Stomach (tissue), 4 donors: ENCODE measurements at regions not wholly inside any gene's neighbourhood (a gene's known extent, or its start where the extent isn't known, plus 50 kb on each side); places are given as distances from the start of the nearest gene placed in this dataset.

Experiments
- EP300 ChIP-seq: sonication (generic); formaldehyde crosslinking; IDR thresholded peaks from one replicate; pipeline ENCODE4 v1.6.1; 2017; ENCODE audit warnings: antibody characterized with exemption
- POLR2A ChIP-seq, 4 donors: fragments of 450-650 bp; IDR thresholded peaks; one replicate each; pipeline ENCODE4 v1.6.1; 2016; ENCODE audit warnings: antibody characterized with exemption in 4 of 4, control low read depth in 2 of 4, mild to moderate bottlenecking in 1 of 4, moderate library complexity in 1 of 4
- POLR2AphosphoS5 ChIP-seq, 3 donors: sonication (generic); formaldehyde crosslinking; IDR thresholded peaks; one replicate each; pipeline ENCODE4 v1.6.1; 2016; ENCODE audit warnings: antibody characterized with exemption in 3 of 3
- TF ChIP-seq, protein P1 (sequence below), 7 experiments: fragments of 450-650 bp in 4 of 7; fragments of 200-600 bp in 3 of 7; sonication (generic) in 3 of 7; IDR thresholded peaks; one replicate each; pipeline ENCODE4 v1.5.1; 2016 to 2019; ENCODE audit warnings: antibody characterized with exemption in 7 of 7, control low read depth in 2 of 7, mild to moderate bottlenecking in 1 of 7

- TF ChIP-seq, protein P1, sequence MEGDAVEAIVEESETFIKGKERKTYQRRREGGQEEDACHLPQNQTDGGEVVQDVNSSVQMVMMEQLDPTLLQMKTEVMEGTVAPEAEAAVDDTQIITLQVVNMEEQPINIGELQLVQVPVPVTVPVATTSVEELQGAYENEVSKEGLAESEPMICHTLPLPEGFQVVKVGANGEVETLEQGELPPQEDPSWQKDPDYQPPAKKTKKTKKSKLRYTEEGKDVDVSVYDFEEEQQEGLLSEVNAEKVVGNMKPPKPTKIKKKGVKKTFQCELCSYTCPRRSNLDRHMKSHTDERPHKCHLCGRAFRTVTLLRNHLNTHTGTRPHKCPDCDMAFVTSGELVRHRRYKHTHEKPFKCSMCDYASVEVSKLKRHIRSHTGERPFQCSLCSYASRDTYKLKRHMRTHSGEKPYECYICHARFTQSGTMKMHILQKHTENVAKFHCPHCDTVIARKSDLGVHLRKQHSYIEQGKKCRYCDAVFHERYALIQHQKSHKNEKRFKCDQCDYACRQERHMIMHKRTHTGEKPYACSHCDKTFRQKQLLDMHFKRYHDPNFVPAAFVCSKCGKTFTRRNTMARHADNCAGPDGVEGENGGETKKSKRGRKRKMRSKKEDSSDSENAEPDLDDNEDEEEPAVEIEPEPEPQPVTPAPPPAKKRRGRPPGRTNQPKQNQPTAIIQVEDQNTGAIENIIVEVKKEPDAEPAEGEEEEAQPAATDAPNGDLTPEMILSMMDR (IDR thresholded peaks at IDR 0.05): no peak
- no peak for TF ChIP-seq EP300
- TF ChIP-seq POLR2A (IDR thresholded peaks at IDR 0.05): no peak
- TF ChIP-seq POLR2AphosphoS5 (IDR thresholded peaks at IDR 0.05): no peak
Measured at GRCh38 chr10:70990681-70991080, 102.3 kb upstream of the PCBD1 start.
